Keratinocyte (primary cell): ENCODE measurements at regions not wholly inside any gene's neighbourhood (a gene's known extent, or its start where the extent isn't known, plus 50 kb on each side); places are given as distances from the start of the nearest gene placed in this dataset.

Experiments used
- CTCF ChIP-seq, 3 experiments: IDR thresholded peaks in 1 of 3; conservative IDR thresholded peaks in 1 of 3; optimal IDR thresholded peaks in 1 of 3; 2 replicates in 2 of 3; 3 replicates in 1 of 3; pipeline versions ENCODE3 to v1.5.1; 2011; ENCODE audit warnings: low read length in 3 of 3, mild to moderate bottlenecking in 3 of 3, moderate library complexity in 2 of 3, control low read depth in 1 of 3, inconsistent platforms in 1 of 3; ENCODE audit not compliant: insufficient read depth in 2 of 3; ENCODE audit errors: extremely low read depth in 1 of 3
- EZH2 ChIP-seq: IDR thresholded peaks from one replicate; pipeline ENCODE4 v1.6.1; 2012; ENCODE audit warnings: inconsistent platforms, mild to moderate bottlenecking, low read length, moderate library complexity

- TF ChIP-seq CTCF (optimal IDR thresholded peaks at IDR 0.05 in 1 of 3, IDR thresholded peaks at IDR 0.05 in 1 of 3, conservative IDR thresholded peaks at IDR 0.05 in 1 of 3; ENCODE audit: extremely low read depth in 1 of 3, insufficient read depth in 2 of 3, low read length in 3 of 3) (no peak), EZH2 (no peak)
Observed at GRCh38 chr15:79535536-79535935, 103.4 kb downstream of the MINAR1 start.
